Activated T-helper 2 cell treated with anti-CD3 and anti-CD28 coated beads, Interferon-gamma antibody, Interleukin-2, Interleukin-4, amounts not matched to agents 10 μg/mL and 5 μg/mL and 100 μg/mL, durations not matched to agents 14 hours and 24 hours and 36 hours (primary cell): ENCODE measurements at regions not wholly inside any gene's neighbourhood (a gene's known extent, or its start where the extent isn't known, plus 50 kb on each side); places are given as distances from the start of the nearest gene placed in this dataset.
"Not testable (repeated sequence)": the region's sequence is repeated elsewhere in the genome, so short reads cannot be mapped to it uniquely, and the experiment has no call there.

ENCODE experiments used
- DNase-seq: peaks from one replicate; pipeline ENCODE4 v3.0.0; 2021; ENCODE audit warnings: low spot score
- H3K27ac Mint-ChIP-seq: one replicate; pipeline ENCODE4 v1.8.0; 2021; ENCODE audit warnings: mixed read lengths
- H3K27me3 Mint-ChIP-seq: one replicate; pipeline ENCODE4 v1.8.0; 2021; ENCODE audit warnings: low read depth, mixed read lengths
- H3K36me3 Mint-ChIP-seq: one replicate; pipeline ENCODE4 v1.8.0; 2021; ENCODE audit warnings: low read depth, mixed read lengths
- H3K4me1 Mint-ChIP-seq: one replicate; pipeline ENCODE4 v1.8.0; 2021; ENCODE audit warnings: low read depth, mixed read lengths
- H3K4me3 Mint-ChIP-seq: one replicate; pipeline ENCODE4 v1.8.0; 2021; ENCODE audit warnings: low read depth, mild to moderate bottlenecking, moderate library complexity, mixed read lengths
- H3K9me3 Mint-ChIP-seq: one replicate; pipeline ENCODE4 v1.8.0; 2021; ENCODE audit warnings: mixed read lengths
- intact Hi-C: fragments of 100-400 bp; cut with micrococcal nuclease; formaldehyde crosslinking; loops from one replicate; pipeline ENCODE4 v1.15.1; 2023

- Mint-ChIP-seq H3K27ac (no peak overlapping the region), H3K36me3 (no peaks in the 10 kb centered on the region), H3K9me3 (peaks cover 20% of the 10 kb centered on the region), H3K4me1 (no peaks in the 10 kb centered on the region), H3K27me3 (no peaks in the 10 kb centered on the region), H3K4me3 (no peak overlapping the region)
- DNase-seq: no peak
- intact Hi-C loops: no loop called here
Measured at GRCh38 chr3:6732807-6733206, 128.1 kb upstream of the GRM7 start.

GRCh38 chr3:6733699-6734394 is 127.1 kb upstream of the GRM7 start:
- H3K27me3 Mint-ChIP-seq: no peaks in the 10 kb centered on the region
- no peaks in the 10 kb centered on the region for H3K36me3 Mint-ChIP-seq
- intact Hi-C loops: no loop called here
- H3K9me3 Mint-ChIP-seq: peaks cover 19% of the 10 kb centered on the region
- no peak for DNase-seq
- no peak overlapping the region for H3K4me3 Mint-ChIP-seq
- no peaks in the 10 kb centered on the region for H3K4me1 Mint-ChIP-seq
- no peak overlapping the region for H3K27ac Mint-ChIP-seq

- intact Hi-C loops: no loop called here
- H3K36me3 Mint-ChIP-seq: no peaks in the 10 kb centered on the region
- H3K9me3 Mint-ChIP-seq: peaks cover 19% of the 10 kb centered on the region
Measured at GRCh38 chr3:6734395-6734746, 126.5 kb upstream of the GRM7 start.

GRCh38 chr3:6736836-6737629 is 123.9 kb upstream of the GRM7 start:
- H3K36me3 Mint-ChIP-seq: no peaks in the 10 kb centered on the region
- H3K4me1 Mint-ChIP-seq: no peaks in the 10 kb centered on the region
- peaks cover 16% of the 10 kb centered on the region for H3K9me3 Mint-ChIP-seq
- intact Hi-C loops: no loop called here
- DNase-seq: no peak
- no peak overlapping the region for H3K27ac Mint-ChIP-seq
- H3K27me3 Mint-ChIP-seq: no peaks in the 10 kb centered on the region
- no peak overlapping the region for H3K4me3 Mint-ChIP-seq

More at GRCh38 chr3:6734395-6734746, 126.5 kb upstream of the GRM7 start:
- DNase-seq: no peak
- H3K4me1 Mint-ChIP-seq: no peaks in the 10 kb centered on the region
- no peaks in the 10 kb centered on the region for H3K27me3 Mint-ChIP-seq
- no peak overlapping the region for H3K4me3 Mint-ChIP-seq
- H3K27ac Mint-ChIP-seq: no peak overlapping the region

- H3K36me3 Mint-ChIP-seq: no peaks in the 10 kb centered on the region
- no peak overlapping the region for H3K4me3 Mint-ChIP-seq
- H3K27ac Mint-ChIP-seq: no peak overlapping the region
- H3K27me3 Mint-ChIP-seq: no peaks in the 10 kb centered on the region
- intact Hi-C loops: no loop called here
- DNase-seq: no peak
- peaks cover 21% of the 10 kb centered on the region for H3K9me3 Mint-ChIP-seq
- H3K4me1 Mint-ChIP-seq: no peaks in the 10 kb centered on the region
Measured at GRCh38 chr3:6737630-6738029, 123.3 kb upstream of the GRM7 start.

GRCh38 chr3:6739288-6739687 is 121.6 kb upstream of the GRM7 start:
- Mint-ChIP-seq H3K36me3 (no peaks in the 10 kb centered on the region), H3K27ac (no peak overlapping the region), H3K27me3 (no peaks in the 10 kb centered on the region), H3K9me3 (peaks cover 28% of the 10 kb centered on the region), H3K4me3 (no peak overlapping the region), H3K4me1 (no peaks in the 10 kb centered on the region)
- no peak for DNase-seq
- intact Hi-C loops: no loop called here

- H3K27me3 Mint-ChIP-seq: no peaks in the 10 kb centered on the region
- peaks cover 38% of the 10 kb centered on the region for H3K9me3 Mint-ChIP-seq
- intact Hi-C loops: no loop called here
- H3K36me3 Mint-ChIP-seq: no peaks in the 10 kb centered on the region
- DNase-seq: no peak
- no peak overlapping the region for H3K4me3 Mint-ChIP-seq
- no peaks in the 10 kb centered on the region for H3K4me1 Mint-ChIP-seq
- H3K27ac Mint-ChIP-seq: no peak overlapping the region
Measured at GRCh38 chr3:6743067-6743720, 117.7 kb upstream of the GRM7 start.

GRCh38 chr3:6746443-6746842 is 114.5 kb upstream of the GRM7 start:
- Mint-ChIP-seq H3K4me3 (no peak overlapping the region), H3K27ac (no peak overlapping the region), H3K36me3 (no peaks in the 10 kb centered on the region), H3K4me1 (no peaks in the 10 kb centered on the region), H3K9me3 (peaks cover 40% of the 10 kb centered on the region), H3K27me3 (no peaks in the 10 kb centered on the region)
- DNase-seq: no peak
- intact Hi-C loops: no loop called here

GRCh38 chr3:6747017-6747416 is 113.9 kb upstream of the GRM7 start:
- Mint-ChIP-seq H3K9me3 (peaks cover 40% of the 10 kb centered on the region), H3K27ac (no peak overlapping the region), H3K27me3 (no peaks in the 10 kb centered on the region), H3K4me3 (no peak overlapping the region), H3K4me1 (no peaks in the 10 kb centered on the region), H3K36me3 (no peaks in the 10 kb centered on the region)
- intact Hi-C loops: no loop called here
- DNase-seq: no peak

GRCh38 chr3:6750782-6751181 is 110.1 kb upstream of the GRM7 start:
- DNase-seq: no peak
- H3K9me3 Mint-ChIP-seq: peaks cover 32% of the 10 kb centered on the region
- H3K27me3 Mint-ChIP-seq: no peaks in the 10 kb centered on the region
- H3K27ac Mint-ChIP-seq: no peak overlapping the region
- no peak overlapping the region for H3K4me3 Mint-ChIP-seq
- no peaks in the 10 kb centered on the region for H3K4me1 Mint-ChIP-seq
- no peaks in the 10 kb centered on the region for H3K36me3 Mint-ChIP-seq
- intact Hi-C loops: no loop called here

- Mint-ChIP-seq H3K4me3 (no peak overlapping the region), H3K27me3 (no peaks in the 10 kb centered on the region), H3K4me1 (no peaks in the 10 kb centered on the region), H3K9me3 (peaks cover 33% of the 10 kb centered on the region), H3K36me3 (no peaks in the 10 kb centered on the region), H3K27ac (no peak overlapping the region)
- no peak for DNase-seq
- intact Hi-C loops: no loop called here
Measured at GRCh38 chr3:6753536-6753935, 107.4 kb upstream of the GRM7 start.

- intact Hi-C loops, H3K27ac Mint-ChIP-seq, H3K27me3 Mint-ChIP-seq, H3K4me1 Mint-ChIP-seq, H3K4me3 Mint-ChIP-seq, H3K9me3 Mint-ChIP-seq, H3K36me3 Mint-ChIP-seq, DNase-seq: not testable (repeated sequence)
Measured at GRCh38 chr3:6769532-6770396, 91.2 kb upstream of the GRM7 start.
